ENCODE measurements at regions not wholly inside any gene's neighbourhood (a gene's known extent, or its start where the extent isn't known, plus 50 kb on each side); places are given as distances from the start of the nearest gene placed in this dataset.
"Not testable (repeated sequence)": the region's sequence is repeated elsewhere in the genome, so short reads cannot be mapped to it uniquely, and the experiment has no call there.

DNA sequence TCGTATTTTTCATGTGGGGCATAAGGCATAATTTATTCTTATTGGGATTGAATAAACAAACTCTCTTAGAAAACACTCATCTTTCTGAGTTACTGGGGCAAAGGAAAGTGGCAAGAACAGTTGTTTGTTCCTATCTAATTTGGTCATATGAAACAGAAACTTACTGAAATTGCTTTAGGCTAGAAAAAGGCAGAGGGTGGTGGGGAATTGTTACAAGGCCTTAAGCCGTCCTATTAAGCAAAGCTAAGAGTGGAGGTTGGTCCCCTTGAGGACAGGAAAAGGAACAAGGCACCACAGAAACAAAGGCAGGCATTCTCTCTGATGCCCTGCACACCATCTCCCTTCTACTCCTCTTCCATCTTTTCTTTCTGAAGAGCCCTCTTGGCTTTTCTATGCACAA, 830.9 kb downstream of the EDEM1 start:
- no peak for DNase-seq (ENCODE audit: low spot score)

DNA sequence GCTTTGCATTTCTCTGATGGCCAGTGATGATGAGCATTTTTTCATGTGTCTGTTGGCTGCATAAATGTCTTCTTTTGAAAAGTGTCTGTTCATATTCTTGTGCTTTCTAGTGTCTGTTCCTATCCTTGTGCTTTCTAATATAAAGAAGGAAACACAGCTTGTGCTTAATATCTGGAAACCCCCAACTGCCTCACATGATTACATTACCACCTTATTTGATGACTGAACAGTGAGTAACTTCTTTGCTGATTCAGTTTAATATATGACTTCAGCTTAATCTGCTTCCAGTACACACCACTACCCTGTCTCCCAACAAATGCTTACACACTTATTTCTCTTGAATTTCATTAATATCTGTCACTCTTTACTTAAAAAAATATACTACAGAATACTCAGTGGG, 835.1 kb downstream of the EDEM1 start:
- no peak for DNase-seq (ENCODE audit: low spot score)

DNA sequence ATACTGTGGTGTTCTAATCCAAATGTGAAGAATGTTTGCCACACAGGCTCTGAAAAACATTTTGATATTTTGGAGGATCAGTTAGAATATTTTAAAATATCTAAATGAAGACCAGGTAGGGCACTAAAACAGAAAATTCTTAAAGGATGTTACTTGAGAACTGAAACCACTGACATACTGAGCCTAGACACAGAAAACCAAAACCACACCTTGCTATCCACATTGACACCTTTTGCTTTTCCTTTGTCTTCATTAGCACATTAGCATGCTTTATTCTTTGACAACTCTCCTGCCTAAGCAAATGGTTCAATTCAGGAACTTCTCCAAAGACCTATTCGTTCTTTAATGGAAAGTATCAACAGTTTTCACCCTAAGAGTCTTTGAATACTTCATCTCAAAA, 835.9 kb upstream of the GRM7 start:
- no peak for DNase-seq (ENCODE audit: low spot score)

DNA sequence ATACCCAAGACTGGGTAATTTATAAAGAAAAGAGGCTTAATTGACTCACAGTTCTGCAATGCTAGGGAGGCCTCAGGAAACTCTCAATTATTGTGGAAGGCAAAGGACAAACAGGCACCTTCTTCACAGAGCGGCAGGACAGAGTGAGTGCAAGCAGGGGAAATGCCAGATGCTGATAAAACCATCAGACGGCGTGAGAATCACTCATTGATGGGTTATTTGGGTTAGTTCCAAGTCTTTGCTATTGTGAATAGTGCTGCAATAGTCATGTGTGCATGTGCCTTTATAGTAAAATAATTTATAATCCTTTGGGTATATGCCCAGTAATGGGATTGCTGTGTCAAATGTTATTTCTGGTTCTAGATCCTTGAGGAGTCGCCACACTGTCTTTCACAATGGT, 830.3 kb upstream of the GRM7 start:
- not testable (repeated sequence) for DNase-seq (ENCODE audit: low spot score)

DNA sequence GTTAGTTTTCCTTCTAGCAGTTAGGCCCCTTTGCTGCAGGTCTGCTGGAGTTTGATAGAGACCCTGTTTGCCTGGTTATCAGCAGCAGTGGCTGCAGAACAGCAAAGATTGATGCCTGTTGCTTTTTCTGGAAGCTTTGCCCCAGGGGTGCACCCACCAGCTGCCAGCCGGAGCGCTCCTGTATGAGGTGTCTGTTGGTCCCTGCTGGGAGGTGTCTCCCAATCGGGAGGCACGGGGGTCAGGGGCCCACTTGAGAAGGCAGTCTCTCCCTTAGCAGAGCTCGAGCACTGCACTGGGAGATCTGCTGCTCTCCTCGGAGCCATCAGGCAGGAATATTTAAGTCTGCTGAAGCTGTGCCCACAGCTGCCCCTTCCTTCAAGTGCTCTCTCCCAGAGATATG, 825.3 kb upstream of the GRM7 start:
- DNase-seq (ENCODE audit: low spot score): no peak

DNA sequence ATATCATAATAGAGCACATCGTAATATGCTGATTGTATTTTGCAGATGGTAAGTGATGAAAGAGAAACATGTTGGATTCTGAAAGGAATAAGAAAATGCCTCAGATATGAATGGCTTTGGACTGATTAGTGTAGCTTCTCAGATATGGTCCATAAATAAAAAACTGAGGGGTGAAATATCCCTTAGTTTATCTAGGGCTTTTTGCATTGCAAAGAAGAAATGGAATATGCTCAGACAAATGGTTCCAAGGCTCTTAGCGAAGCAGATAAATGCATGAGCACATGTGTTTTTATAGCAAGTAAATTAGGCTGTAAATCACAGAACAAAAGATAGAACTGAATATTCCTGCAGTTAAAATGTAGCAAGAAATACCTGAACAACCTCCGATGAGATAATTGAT, 820.9 kb upstream of the GRM7 start:
- no peak for DNase-seq (ENCODE audit: low spot score)

DNA sequence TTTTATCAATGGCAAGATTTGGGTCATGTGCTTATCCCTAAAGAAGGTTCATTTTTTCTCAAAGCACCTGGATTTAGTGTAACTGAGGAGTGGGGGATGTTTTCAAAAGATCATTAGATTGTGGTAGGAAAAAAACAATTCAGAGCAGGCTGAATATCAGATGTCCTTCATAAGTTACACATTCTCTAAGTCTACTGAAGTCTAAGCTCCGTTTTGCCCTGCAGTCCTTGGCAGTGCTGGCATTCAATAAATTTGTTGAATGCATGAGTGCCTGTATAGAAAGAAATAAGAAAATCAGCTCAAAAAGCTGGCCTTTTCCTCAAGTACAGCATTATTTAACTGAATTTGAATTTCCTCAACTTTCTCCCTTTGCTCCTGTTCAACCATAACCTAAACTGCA, 819.0 kb upstream of the GRM7 start:
- DNase-seq (ENCODE audit: low spot score): no peak

DNA sequence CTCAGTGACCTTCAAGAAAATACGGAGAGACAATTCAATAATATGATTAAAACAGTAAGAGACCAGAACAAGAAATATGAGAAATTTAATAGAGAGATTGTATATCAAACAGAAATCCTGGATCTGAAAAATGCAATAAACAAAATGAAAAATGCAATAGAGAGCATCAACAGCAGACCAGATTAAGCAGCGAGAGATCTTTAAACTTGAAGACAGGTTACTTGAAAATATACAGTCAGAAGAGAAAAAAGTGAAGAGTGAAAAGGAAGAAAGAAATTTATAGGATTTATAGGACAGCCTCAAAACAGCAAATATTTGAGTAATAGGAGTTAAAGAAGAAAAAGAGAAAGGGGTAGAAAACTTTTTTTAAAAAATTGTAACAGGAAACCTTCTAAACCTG, 813.9 kb upstream of the GRM7 start:
- no peak for DNase-seq (ENCODE audit: low spot score)

DNA sequence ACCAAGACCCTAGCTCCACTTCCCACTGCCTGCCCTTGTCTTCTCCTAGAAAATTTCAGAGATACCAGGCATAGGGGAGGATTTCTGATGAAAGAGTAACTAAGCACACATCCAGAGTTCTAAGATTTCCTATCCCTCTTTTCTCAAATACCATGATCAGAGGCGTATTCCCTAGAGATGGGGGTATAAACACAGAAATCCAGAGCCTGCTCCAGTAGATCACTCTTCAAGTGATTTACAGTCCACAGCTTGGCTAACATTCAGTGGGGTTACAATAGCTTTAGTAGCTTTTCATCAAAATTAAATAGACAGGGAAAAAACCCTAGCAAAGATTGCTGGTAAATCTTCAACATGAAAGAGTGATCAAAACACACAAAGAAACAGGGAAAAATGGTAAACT, 800.7 kb upstream of the GRM7 start:
- DNase-seq (ENCODE audit: low spot score): no peak

DNA sequence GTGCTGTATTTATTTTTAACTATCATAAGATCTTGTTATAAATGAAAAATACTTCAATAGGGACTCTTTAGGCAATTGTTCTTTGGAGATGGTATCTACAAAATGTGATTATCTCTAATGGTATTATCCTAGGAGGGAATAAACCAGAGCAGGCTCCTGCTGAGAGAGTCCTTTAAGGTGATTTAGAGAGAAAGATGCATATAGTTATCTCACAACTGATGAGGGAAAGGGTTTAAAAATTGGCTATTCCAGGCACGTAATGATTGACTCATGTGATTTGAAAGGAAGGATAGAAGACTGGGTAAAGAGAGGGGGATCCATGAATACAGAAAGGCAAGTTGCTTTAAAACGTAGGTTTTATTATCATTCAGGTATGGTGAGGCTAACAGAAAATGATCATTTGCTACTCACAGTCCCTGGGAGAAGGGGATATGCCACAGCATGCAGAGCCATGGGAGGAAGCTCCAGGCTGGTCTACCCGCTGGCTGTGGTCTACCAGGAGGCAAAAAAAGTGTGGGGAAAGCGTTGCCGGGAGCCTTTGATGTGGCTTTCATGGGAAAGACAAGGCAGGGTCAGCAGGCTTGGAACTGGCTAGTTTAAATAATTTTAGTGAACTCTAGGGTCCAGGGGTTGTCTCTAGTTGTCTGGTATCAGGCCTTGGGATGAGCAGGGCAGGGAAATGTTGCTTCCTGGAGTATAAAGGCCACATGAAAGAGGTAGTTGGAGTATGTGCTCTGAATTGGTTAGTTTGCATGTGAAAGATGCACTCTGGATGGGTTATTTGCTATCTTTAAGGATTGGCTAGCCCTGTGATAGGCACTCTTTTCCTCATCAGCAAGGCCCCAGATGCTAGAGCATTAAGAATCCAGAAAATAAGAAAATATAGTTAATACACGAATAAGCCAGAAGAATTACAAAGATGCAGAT, 798.4 kb upstream of the GRM7 start:
- DNase-seq (ENCODE audit: low spot score): no peak

DNA sequence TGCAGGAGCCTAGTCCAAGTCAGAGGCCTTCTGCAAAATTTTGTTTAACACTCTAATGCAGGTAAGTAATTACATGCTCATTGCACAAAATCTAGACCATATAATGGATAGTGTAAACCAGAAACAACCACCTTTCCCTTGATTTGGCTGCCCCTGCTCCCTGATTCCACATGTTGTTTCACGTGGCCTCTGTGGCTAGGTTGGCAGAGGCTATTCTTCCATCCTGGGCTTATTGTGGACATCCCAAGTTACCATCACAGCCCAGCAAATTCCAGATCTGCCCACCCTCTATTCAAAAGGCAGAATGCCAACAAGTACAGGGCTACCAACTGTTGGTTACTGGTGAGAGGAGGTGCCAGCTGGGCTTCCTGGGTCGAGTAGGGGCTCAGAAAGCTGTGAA, 794.5 kb upstream of the GRM7 start:
- DNase-seq (ENCODE audit: low spot score): no peak

DNA sequence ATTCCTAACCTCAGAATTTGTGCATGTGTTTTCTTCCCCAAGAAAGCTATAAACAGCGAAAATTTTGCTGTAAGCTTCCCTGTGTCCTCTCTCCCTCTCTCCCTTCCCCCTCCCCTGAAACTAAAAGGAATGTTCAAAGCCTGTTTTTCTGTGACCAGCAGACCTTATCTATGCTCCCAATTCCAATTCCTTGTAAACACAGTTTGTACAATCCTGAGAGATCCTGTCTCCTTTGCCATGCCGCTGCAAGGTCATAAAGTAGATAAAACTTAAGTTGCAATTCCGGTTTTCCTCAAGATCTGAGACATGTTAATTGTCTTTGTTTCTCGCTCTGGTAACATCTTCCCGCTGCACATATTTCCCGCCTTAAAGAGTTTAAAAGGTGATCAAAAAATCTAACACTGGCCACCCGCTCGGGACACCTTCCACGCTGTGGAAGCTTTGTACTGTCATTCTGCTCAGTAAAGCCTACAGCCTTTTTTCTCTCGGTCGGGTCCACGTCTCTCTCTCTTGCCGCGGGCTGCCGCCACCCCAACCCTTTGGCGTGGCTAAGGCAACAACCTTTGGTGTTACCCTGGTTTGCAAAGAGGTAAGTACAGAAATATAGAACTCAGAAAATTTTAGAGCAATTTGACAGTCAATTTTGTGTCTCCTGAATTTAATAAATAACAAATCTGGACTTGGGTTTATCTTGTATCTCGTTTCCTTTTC, 793.9 kb upstream of the GRM7 start:
- DNase-seq (ENCODE audit: low spot score): not testable (repeated sequence)

DNA sequence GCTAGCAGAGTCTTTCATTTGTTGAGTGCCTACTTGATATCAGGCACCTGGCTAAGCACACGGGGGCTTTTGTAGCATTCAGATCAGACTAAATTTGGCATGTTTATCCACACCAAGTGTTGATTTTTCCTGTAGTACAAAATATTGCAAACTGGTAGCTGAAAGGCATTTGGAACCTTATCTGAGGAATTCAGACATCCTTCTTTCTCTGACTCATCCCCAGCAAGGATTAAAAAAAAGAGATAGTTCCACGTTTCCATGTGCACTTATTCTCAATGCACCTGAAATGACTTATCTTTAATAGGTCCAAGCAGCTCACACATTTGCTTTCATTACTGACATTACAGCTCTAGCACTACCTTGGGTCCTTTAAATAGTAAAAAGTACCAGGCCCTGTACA, 786.0 kb upstream of the GRM7 start:
- DNase-seq (ENCODE audit: low spot score): no peak

DNA sequence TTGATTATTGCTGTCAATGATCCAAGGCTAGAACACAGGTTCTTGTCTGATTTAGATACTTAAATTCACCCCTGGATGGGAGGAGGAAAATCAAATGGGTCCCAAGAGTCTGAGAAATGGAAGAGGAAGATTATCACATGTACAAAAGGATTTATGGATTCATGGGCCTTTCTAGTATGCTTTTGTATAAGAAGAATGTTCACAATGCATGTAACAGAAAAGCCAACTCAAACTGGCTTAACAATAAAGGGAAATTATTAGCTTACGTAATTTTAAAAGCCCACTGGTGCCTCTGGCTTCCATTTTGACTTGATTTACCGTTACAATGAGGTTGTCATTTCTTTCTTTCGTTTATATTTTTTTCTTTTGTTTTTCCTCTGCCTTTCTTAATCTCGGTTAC, 782.5 kb upstream of the GRM7 start:
- DNase-seq (ENCODE audit: low spot score): no peak

DNA sequence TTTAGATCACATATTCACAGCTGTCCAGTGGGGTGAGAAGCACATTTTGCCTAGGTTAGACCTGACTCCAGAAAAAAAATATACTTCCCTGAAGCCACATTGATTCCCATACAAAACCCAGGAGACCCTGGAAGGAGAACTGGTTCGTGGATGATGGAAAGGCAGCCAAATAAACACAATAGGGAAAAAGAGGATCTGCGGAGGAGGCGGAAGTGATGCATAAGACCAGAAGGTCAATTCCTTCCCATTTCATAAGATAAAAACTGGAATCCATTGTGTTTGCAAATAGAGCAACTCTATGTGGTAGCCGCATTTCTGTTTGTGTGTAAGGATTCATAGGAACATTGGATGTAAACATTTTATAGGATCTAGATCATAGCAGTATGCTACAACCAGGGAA, 781.9 kb upstream of the GRM7 start:
- DNase-seq (ENCODE audit: low spot score): no peak

DNA sequence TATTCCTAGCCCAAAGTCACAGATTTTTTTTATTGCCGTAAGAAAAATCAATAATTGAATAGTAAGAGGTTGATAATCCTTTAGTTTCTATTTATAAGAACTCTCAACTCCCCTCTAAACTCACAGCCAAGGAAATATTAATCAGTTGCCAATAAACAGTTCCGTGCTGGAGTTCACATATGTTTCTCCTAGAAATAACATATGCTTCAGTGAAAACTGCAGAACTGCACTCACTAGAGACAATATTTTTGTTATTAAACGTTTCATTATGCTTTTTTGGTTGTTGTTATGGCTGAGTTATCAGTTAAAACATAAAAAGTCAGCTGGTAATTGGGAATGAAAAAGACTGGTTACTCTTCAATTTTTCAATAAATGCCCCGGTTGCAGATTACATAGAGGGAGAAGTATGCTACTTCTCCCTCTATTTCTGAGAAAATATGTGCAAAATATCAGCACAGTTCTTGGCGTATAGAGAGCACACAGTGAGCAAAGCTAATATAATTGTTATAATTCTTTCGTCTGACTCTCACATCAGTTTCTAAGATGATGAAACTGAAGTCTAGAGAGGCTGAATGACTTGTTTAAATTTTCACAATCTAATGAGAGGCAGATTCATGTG, 781.2 kb upstream of the GRM7 start:
- no peak for DNase-seq (ENCODE audit: low spot score)

DNA sequence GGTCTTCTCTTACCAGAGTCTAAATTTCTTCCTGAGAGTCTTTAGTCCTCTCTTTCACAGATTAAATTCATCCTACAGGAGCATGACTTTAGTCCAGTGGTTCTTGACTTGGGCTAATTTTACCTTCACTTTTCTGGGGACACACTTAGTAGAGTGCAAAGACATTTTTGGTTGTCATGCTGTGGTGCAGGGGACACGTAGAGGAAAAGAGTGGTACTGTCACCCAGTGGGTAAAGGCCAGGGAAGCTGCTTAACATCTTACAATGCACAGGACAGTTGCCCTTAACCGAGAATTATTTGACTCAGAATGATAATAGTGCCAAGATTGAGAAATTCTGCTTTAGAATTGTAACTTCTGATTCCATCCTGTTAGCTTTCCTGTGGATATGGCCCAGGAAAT, 772.5 kb upstream of the GRM7 start:
- no peak for DNase-seq (ENCODE audit: low spot score)

DNA sequence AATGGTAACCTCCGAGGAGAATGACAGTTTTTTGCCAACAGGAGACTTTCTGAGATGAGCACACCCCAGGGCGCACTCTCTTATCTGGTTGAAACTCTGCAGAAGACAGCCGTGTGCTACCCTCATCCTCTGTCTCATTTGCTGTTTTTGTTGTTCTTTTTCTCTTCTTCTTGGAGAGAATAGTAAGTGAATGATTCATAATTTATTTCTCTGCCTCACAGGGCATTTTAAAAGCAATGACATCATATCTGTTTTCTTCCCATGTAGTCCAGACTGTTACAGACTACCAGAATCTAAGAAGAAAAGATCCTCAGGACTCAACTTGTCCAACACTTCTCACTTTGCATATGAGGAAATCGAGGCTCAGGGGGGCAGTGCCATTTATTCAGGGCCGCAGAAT, 771.1 kb upstream of the GRM7 start:
- DNase-seq (ENCODE audit: low spot score): no peak

DNA sequence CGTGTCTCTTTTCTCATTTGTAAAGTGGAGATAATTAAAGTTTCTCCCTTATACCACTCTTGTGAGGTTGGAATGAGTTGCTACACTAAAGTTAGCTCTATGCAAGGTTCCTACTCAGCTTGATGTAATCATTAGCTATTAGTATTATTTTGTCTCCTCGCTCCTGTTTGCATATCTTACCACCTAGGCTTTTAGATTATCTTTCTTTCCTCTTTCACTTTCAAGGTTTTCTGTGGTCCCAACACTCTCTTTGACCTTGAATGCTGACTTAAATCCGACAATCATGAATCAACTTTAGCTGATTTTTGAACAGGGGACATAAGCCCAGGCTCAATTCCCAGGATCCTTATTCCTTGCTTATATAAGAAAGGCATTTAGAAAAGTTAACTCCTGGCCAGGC, 769.7 kb upstream of the GRM7 start:
- DNase-seq (ENCODE audit: low spot score): no peak

DNA sequence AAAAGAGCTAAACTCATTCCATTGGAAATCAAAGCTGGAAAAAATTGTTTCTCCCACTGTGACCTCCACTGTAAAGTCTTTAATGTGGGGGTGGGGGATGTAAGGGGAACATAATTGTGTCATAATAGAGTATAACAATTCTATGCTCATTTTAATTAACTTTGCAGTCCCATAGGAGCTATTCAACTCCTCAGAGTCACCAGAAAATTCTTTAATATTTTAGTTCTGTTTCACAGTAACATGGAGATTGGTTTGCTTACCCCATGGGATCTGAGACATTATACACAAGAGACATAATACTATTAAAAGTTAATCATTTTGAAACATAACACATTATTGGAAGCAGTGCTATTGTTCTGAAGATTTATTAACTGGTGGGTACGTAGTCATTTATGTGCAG, 765.9 kb upstream of the GRM7 start:
- DNase-seq (ENCODE audit: low spot score): no peak

DNA sequence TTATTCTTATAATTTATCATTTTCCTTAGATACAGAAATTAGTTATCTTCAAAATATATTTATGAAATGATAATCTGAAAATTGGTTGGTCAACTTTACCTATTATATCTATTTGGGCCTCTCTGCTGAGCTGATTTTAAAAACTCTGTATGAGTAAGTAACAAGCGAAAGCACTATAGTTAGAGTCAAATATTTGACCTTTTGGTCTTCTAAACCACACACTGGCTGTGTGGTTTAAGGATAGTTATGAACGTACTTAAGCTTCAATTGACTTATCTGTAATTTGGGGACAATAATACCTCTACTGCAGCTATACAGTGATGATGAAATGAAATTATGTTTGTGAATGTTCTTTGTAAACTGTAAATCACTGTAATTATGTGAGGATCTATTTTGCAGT, 763.9 kb upstream of the GRM7 start:
- DNase-seq (ENCODE audit: low spot score): no peak

DNA sequence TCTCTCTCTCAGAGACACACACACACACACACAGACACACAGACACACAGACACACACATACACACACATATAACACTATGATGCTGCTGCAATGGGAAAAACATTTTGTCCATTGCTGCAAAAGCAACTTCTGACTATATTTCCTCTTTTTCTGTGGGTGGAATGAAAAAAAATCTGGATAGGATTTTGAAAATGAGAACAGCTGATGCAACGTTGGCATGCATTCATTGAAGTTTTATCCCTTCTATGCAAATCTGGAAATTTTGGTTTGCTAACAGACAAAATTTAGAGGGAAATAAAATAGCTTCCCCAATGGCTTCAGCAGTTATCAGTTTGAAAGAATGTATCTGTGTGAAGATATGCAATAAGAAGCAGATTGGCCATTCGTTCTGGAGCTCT, 763.4 kb upstream of the GRM7 start:
- no peak for DNase-seq (ENCODE audit: low spot score)

DNA sequence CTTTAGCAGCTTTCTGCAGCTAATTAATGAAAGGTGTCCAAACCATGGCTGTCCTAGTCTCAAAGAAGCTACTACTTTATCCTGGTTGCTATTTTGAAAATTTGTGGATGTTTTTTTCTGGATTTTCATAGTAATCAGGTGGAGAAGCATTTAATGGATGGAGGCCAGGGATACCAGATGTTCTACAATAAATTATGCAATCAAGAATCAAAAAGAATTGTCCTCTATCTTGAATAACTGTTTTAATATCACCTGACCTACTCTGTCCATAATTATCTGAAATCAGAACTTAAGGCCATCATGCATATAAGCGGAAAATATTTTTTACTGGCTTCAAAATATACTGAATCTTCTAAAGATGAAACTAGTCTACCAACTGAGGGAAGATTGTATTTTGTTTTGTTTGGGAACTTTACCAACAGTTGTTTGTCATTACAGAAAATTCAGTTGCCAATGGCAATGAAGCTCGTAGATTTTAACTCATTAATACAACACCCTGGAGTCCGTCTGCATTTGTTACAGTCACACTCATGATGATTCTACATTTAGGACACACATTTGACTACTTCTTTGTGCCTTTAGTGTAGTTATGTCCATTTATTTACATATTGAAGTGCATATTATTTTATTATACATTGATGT, 762.3 kb upstream of the GRM7 start:
- no peak for DNase-seq (ENCODE audit: low spot score)
